ENCODE measurements at regions not wholly inside any gene's neighbourhood (a gene's known extent, or its start where the extent isn't known, plus 50 kb on each side); places are given as distances from the start of the nearest gene placed in this dataset.
A peak's percentile ranks its signal among the peaks of the same experiment; 100 is the strongest.

DNA sequence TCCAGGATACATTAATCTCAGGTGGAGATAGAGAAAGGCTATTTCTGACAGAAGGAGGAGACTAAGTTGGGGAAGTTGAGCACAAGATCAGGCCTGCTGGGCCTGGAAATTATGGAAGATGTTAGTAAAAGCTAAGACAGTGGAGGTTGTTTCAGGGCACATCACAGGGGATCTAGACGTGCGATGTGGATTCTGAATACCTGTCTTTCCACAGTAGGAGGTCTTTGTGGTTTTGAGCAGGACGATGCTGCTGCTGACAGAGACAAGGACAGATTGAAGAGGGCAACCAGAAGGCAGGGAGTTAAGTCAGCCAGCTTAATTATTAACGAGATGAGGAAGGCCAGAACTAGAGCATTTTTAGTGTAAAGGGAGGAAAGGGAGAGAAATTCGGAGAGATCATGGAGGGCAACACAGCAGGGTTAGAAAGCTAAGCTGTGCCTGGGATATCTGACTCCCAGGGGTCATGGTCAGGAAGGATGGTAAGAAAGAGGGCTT is 384.9 kb downstream of the MAFB start:
- TF ChIP-seq POLR2A (IDR thresholded peaks at IDR 0.05): no peak
- TF ChIP-seq, protein P1, sequence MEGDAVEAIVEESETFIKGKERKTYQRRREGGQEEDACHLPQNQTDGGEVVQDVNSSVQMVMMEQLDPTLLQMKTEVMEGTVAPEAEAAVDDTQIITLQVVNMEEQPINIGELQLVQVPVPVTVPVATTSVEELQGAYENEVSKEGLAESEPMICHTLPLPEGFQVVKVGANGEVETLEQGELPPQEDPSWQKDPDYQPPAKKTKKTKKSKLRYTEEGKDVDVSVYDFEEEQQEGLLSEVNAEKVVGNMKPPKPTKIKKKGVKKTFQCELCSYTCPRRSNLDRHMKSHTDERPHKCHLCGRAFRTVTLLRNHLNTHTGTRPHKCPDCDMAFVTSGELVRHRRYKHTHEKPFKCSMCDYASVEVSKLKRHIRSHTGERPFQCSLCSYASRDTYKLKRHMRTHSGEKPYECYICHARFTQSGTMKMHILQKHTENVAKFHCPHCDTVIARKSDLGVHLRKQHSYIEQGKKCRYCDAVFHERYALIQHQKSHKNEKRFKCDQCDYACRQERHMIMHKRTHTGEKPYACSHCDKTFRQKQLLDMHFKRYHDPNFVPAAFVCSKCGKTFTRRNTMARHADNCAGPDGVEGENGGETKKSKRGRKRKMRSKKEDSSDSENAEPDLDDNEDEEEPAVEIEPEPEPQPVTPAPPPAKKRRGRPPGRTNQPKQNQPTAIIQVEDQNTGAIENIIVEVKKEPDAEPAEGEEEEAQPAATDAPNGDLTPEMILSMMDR (IDR thresholded peaks at IDR 0.05): no peak
- intact Hi-C loops (cut with DNase I): no loop called here

DNA sequence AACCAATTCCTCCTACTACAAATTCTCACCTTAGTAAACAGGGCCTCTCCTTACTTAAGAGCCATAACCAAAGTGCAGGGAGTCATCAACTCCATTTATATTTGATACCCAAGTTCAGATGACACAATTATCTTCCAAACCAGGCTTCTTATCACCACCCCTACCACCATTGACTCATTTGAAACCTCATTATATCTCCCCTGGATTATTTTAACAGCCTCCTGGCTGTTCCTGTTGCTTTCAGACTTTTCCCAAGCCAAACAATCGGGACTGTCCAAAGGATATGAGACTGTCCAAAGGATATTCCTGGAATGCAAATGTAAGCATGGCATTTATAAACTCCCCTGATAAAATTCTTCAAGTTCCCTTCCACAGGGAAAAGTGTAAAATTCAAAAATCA is 394.3 kb downstream of the MAFB start:
- intact Hi-C loops (cut with DNase I): no loop called here

More for the DNA sequence above, 384.9 kb downstream of the MAFB start:
- Histone ChIP-seq H3K27me3 (no peaks in the 10 kb centered on the region), H3K36me3 (replicated peaks in 1 of 2; ENCODE audit: insufficient read depth in 1 of 2, low read depth in 2 of 2) (no peaks in the 10 kb centered on the region), H3K4me3 (no peak overlapping the region), H3K9me3 (no peaks in the 10 kb centered on the region), H3K4me1 (no peaks in the 10 kb centered on the region), H3K27ac (no peak overlapping the region)
- 39 to 40% methylated on average over 5 of the region's 5 CpGs for WGBS, 2 donors
- ATAC-seq (no peak), DNase-seq (no peak)

DNA sequence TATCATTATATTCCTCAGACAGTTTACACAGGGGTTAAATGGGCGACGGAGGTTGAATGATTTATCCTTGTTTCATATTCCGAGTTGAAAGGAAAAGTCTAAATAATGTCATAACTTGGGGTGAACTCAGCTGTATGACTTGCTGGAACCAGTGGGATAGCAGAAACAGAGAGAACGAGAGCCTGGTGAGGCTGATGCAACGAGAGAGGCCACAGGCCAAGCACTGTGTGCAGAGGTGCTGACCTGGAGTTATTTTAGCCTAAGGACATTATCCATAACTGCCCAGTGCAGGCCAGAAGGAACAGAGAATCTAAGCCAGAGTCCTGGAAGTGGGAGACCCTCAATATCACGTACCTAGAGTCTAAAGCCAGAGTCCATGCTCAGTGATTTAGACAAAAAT is 394.9 kb downstream of the MAFB start:
- H3K27me3 ChIP-seq: no peaks in the 10 kb centered on the region
- no peaks in the 10 kb centered on the region for H3K36me3 ChIP-seq (replicated peaks in 1 of 2; ENCODE audit: insufficient read depth in 1 of 2, low read depth in 2 of 2)
- ATAC-seq (no peak), DNase-seq (no peak)
- H3K4me3 ChIP-seq: no peak overlapping the region
- no peaks in the 10 kb centered on the region for H3K4me1 ChIP-seq
- H3K9me3 ChIP-seq: no peaks in the 10 kb centered on the region
- 32 to 37% methylated on average over 6 of the region's 6 CpGs for WGBS, 2 donors
- intact Hi-C loops (cut with DNase I): no loop called here
- TF ChIP-seq POLR2A (IDR thresholded peaks at IDR 0.05): no peak
- TF ChIP-seq, protein P1 (IDR thresholded peaks at IDR 0.05): no peak
- no peak overlapping the region for H3K27ac ChIP-seq

More for the DNA sequence above, 394.3 kb downstream of the MAFB start:
- H3K36me3 ChIP-seq (replicated peaks in 1 of 2; ENCODE audit: insufficient read depth in 1 of 2, low read depth in 2 of 2): no peaks in the 10 kb centered on the region
- H3K4me1 ChIP-seq: no peaks in the 10 kb centered on the region
- WGBS, 2 donors: 55 to 63% methylated on average over 1 of the region's 1 CpG
- ATAC-seq: no peak
- TF ChIP-seq, protein P1 (IDR thresholded peaks at IDR 0.05): no peak
- TF ChIP-seq POLR2A (IDR thresholded peaks at IDR 0.05): no peak
- no peaks in the 10 kb centered on the region for H3K9me3 ChIP-seq
- no peaks in the 10 kb centered on the region for H3K27me3 ChIP-seq
- H3K27ac ChIP-seq: no peak overlapping the region
- H3K4me3 ChIP-seq: no peak overlapping the region
- no peak for DNase-seq

DNA sequence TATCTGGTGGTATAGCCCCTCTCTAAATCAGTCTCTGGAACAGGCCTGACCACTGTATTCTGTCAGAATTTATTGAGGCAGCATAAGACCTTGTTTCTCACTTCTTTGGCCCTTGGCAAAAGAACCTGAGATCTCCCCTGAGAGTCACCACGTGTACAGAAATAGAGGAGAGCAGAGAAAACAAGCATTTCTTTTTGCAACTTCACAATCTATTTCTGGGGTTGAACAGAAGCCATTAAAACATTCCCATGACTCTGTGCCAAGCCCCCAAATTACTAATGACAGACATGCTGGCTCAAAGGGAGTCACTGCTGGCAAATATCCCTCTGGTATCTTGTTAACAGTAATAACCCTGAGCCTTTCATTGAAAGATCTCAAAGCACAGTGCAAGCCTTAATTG is 395.3 kb downstream of the MAFB start:
- no peaks in the 10 kb centered on the region for H3K9me3 ChIP-seq
- no peak overlapping the region for H3K27ac ChIP-seq
- H3K36me3 ChIP-seq (replicated peaks in 1 of 2; ENCODE audit: insufficient read depth in 1 of 2, low read depth in 2 of 2): no peaks in the 10 kb centered on the region
- peak in 1 of 4 donors; percentile 12 for DNase-seq
- no peak for ATAC-seq
- no peak overlapping the region for H3K4me3 ChIP-seq
- no peaks in the 10 kb centered on the region for H3K27me3 ChIP-seq
- no peak for TF ChIP-seq POLR2A (IDR thresholded peaks at IDR 0.05)
- TF ChIP-seq, protein P1 (IDR thresholded peaks at IDR 0.05): no peak
- intact Hi-C loops (cut with DNase I): no loop called here
- 23 to 32% methylated on average over 1 of the region's 1 CpG for WGBS, 2 donors
- no peaks in the 10 kb centered on the region for H3K4me1 ChIP-seq

- Histone ChIP-seq H3K36me3 (replicated peaks in 1 of 2; ENCODE audit: insufficient read depth in 1 of 2, low read depth in 2 of 2) (no peaks in the 10 kb centered on the region), H3K27ac (no peak overlapping the region), H3K9me3 (no peaks in the 10 kb centered on the region), H3K27me3 (no peaks in the 10 kb centered on the region), H3K4me1 (no peaks in the 10 kb centered on the region), H3K4me3 (no peak overlapping the region)
- no peak for DNase-seq
- no peak for ATAC-seq
- intact Hi-C loops (cut with DNase I): no loop called here
- WGBS, 2 donors: 84% methylated on average over 2 of the region's 2 CpGs
- TF ChIP-seq, protein P1 (IDR thresholded peaks at IDR 0.05): no peak
- TF ChIP-seq POLR2A (IDR thresholded peaks at IDR 0.05): no peak
Observed at GRCh38 chr20:40291493-40292135, 397.4 kb downstream of the MAFB start.

Data from body of pancreas (tissue), 4 donors.